PC-3 (cell line): ENCODE measurements at regions not wholly inside any gene's neighbourhood (a gene's known extent, or its start where the extent isn't known, plus 50 kb on each side); places are given as distances from the start of the nearest gene placed in this dataset.

Source experiments
- CTCF ChIP-seq: fragments of 300-600 bp; sonication (generic); conservative IDR thresholded peaks from 2 replicates; pipeline ENCODE4 v1.5.1; 2017; ENCODE audit warnings: antibody characterized with exemption, low read depth, mild to moderate bottlenecking, low read length
- EZH2phosphoT487 ChIP-seq: fragments of 300-600 bp; sonication (generic); IDR thresholded peaks from 2 replicates; pipeline ENCODE4 v1.6.1; 2018; ENCODE audit warnings: mild to moderate bottlenecking, antibody characterized with exemption, low read length, borderline replicate concordance

GRCh38 chr4:38500433-38500832 lies 163.6 kb upstream of the KLF3 start:
- no peak for TF ChIP-seq EZH2phosphoT487
- TF ChIP-seq CTCF: no peak
